ENCODE measurements at regions not wholly inside any gene's neighbourhood (a gene's known extent, or its start where the extent isn't known, plus 50 kb on each side); places are given as distances from the start of the nearest gene placed in this dataset.

DNA sequence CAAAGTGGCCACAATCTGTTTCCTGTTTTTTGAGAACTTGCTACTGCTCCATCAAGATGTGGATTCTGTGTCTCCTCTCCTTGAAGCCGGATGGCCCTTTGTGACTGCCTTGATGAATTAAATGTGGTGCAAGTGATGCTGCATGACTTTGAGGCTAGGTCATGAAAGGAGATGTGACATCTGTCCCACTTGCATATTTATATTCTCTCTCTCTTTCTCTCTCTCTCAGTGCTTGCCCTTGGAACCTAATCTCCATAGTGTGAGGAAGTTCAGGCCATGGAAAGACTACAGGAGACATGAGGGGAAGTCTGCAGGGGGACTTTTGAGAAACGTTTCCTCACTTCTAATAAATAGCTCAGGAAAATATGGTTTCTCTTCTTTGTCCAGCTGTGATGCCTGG, 50.0 kb upstream of the ADPGK start:
- TF ChIP-seq, protein P1, sequence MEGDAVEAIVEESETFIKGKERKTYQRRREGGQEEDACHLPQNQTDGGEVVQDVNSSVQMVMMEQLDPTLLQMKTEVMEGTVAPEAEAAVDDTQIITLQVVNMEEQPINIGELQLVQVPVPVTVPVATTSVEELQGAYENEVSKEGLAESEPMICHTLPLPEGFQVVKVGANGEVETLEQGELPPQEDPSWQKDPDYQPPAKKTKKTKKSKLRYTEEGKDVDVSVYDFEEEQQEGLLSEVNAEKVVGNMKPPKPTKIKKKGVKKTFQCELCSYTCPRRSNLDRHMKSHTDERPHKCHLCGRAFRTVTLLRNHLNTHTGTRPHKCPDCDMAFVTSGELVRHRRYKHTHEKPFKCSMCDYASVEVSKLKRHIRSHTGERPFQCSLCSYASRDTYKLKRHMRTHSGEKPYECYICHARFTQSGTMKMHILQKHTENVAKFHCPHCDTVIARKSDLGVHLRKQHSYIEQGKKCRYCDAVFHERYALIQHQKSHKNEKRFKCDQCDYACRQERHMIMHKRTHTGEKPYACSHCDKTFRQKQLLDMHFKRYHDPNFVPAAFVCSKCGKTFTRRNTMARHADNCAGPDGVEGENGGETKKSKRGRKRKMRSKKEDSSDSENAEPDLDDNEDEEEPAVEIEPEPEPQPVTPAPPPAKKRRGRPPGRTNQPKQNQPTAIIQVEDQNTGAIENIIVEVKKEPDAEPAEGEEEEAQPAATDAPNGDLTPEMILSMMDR (IDR thresholded peaks at IDR 0.05) = no peak
- TF ChIP-seq POLR2A (IDR thresholded peaks at IDR 0.05) = no peak
